PC-3 (cell line): ENCODE measurements at regions not wholly inside any gene's neighbourhood (a gene's known extent, or its start where the extent isn't known, plus 50 kb on each side); places are given as distances from the start of the nearest gene placed in this dataset.

Source experiments
- EZH2 ChIP-seq: fragments of 300-600 bp; sonication (generic); IDR thresholded peaks from one replicate; pipeline ENCODE4 v1.6.1; 2017; ENCODE audit warnings: antibody characterized with exemption, mild to moderate bottlenecking, low read length; ENCODE audit not compliant: unreplicated experiment
- TF ChIP-seq, protein P1 (sequence below): fragments of 300-600 bp; sonication (generic); conservative IDR thresholded peaks from 2 replicates; pipeline ENCODE4 v1.5.1; 2017; ENCODE audit warnings: antibody characterized with exemption, low read depth, mild to moderate bottlenecking, low read length

- TF ChIP-seq, protein P1, sequence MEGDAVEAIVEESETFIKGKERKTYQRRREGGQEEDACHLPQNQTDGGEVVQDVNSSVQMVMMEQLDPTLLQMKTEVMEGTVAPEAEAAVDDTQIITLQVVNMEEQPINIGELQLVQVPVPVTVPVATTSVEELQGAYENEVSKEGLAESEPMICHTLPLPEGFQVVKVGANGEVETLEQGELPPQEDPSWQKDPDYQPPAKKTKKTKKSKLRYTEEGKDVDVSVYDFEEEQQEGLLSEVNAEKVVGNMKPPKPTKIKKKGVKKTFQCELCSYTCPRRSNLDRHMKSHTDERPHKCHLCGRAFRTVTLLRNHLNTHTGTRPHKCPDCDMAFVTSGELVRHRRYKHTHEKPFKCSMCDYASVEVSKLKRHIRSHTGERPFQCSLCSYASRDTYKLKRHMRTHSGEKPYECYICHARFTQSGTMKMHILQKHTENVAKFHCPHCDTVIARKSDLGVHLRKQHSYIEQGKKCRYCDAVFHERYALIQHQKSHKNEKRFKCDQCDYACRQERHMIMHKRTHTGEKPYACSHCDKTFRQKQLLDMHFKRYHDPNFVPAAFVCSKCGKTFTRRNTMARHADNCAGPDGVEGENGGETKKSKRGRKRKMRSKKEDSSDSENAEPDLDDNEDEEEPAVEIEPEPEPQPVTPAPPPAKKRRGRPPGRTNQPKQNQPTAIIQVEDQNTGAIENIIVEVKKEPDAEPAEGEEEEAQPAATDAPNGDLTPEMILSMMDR = no peak
- no peak for TF ChIP-seq EZH2
Observed at GRCh38 chr3:157939166-157939565, 167.1 kb downstream of the SHOX2 start.
